ENCODE measurements at regions not wholly inside any gene's neighbourhood (a gene's known extent, or its start where the extent isn't known, plus 50 kb on each side); places are given as distances from the start of the nearest gene placed in this dataset.

DNA sequence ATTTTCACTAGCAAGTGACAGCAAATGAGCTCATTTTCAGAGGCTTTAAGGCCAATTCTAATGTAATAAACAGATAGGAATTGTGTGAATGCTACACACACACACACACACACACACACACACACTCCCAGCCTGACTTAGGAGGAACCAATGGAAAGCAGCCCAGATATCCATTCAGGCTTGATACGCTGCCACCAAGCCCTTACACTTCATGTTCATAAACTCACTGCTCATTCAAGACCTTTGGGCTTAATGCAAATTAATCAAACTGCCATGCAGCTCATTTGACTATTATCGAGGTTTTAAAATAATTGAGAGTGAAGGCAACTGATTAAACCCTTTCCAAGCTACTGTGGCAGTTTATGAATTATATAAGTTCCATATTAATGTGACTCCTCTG, 298.9 kb upstream of the NCKAP5 start:
- no peak for TF ChIP-seq RARB (CRISPR knock-in tag; IDR thresholded peaks at IDR 0.05)
- TF ChIP-seq ZFP30 (CRISPR knock-in tag; IDR thresholded peaks at IDR 0.05) = no peak
- no peak for TF ChIP-seq GLIS3 (CRISPR knock-in tag; IDR thresholded peaks at IDR 0.05)
- no peak for TF ChIP-seq ZFP3 (CRISPR knock-in tag; IDR thresholded peaks at IDR 0.05)
- TF ChIP-seq ESRRG (CRISPR knock-in tag; IDR thresholded peaks at IDR 0.05) = no peak
- TF ChIP-seq ZNF70 (CRISPR knock-in tag; IDR thresholded peaks at IDR 0.05) = no peak
- no peak for TF ChIP-seq PPARA (CRISPR knock-in tag; IDR thresholded peaks at IDR 0.05; ENCODE audit: borderline replicate concordance)
- no peak for TF ChIP-seq ZNF8 (CRISPR knock-in tag; IDR thresholded peaks at IDR 0.05)
- ATAC-seq = no peak

DNA sequence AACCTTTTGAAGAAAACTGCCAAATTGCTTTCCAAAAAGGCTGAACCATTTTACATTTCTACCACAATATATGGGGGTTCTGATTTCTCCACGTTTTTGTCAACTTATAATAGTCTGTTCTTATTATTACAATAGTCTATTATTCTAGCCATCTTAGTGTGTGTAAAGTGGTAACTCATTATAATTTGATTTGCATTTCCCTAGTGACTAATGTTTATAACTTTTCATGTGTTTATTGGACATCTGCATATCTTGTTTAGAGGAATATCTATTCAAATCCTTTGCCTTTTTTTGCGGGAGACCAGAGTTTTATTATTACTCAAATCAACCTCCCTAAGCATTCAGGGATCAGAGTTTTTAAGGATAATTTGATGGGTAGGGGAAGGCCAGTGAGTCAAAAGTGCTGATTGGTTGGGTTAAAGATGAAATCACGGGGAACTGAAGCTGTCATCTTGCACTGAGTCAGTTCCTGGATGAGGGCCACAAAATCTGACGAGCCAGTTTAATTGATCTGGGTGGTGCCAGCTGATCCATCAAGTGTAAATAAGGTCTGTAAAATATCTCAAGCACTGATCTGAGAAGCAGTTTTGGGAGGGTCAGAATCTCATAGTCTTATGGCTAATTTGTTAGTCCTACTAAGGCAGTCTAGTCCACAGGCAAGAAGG, 303.4 kb upstream of the NCKAP5 start:
- ATAC-seq = no peak
- no peak for TF ChIP-seq ZNF70 (CRISPR knock-in tag; IDR thresholded peaks at IDR 0.05)
- no peak for TF ChIP-seq ZNF8 (CRISPR knock-in tag; IDR thresholded peaks at IDR 0.05)
- no peak for TF ChIP-seq OSR1 (CRISPR knock-in tag; IDR thresholded peaks at IDR 0.05)
- TF ChIP-seq ESRRG (CRISPR knock-in tag; IDR thresholded peaks at IDR 0.05) = no peak
- no peak for TF ChIP-seq TOX (CRISPR knock-in tag; IDR thresholded peaks at IDR 0.05; ENCODE audit: borderline replicate concordance)
- TF ChIP-seq ZC3H10 (CRISPR knock-in tag; IDR thresholded peaks at IDR 0.05) = no peak
- TF ChIP-seq ZNF565 (CRISPR knock-in tag; conservative IDR thresholded peaks at IDR 0.05; ENCODE audit: low read depth) = no peak
- TF ChIP-seq, protein P1, sequence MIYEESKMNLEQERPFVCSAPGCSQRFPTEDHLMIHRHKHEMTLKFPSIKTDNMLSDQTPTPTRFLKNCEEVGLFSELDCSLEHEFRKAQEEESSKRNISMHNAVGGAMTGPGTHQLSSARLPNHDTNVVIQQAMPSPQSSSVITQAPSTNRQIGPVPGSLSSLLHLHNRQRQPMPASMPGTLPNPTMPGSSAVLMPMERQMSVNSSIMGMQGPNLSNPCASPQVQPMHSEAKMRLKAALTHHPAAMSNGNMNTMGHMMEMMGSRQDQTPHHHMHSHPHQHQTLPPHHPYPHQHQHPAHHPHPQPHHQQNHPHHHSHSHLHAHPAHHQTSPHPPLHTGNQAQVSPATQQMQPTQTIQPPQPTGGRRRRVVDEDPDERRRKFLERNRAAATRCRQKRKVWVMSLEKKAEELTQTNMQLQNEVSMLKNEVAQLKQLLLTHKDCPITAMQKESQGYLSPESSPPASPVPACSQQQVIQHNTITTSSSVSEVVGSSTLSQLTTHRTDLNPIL (CRISPR knock-in tag; IDR thresholded peaks at IDR 0.05; ENCODE audit: low read depth) = no peak
- TF ChIP-seq, protein P2, sequence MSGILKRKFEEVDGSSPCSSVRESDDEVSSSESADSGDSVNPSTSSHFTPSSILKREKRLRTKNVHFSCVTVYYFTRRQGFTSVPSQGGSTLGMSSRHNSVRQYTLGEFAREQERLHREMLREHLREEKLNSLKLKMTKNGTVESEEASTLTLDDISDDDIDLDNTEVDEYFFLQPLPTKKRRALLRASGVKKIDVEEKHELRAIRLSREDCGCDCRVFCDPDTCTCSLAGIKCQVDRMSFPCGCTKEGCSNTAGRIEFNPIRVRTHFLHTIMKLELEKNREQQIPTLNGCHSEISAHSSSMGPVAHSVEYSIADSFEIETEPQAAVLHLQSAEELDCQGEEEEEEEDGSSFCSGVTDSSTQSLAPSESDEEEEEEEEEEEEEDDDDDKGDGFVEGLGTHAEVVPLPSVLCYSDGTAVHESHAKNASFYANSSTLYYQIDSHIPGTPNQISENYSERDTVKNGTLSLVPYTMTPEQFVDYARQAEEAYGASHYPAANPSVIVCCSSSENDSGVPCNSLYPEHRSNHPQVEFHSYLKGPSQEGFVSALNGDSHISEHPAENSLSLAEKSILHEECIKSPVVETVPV (CRISPR knock-in tag; IDR thresholded peaks at IDR 0.05) = no peak
- TF ChIP-seq, protein P3, sequence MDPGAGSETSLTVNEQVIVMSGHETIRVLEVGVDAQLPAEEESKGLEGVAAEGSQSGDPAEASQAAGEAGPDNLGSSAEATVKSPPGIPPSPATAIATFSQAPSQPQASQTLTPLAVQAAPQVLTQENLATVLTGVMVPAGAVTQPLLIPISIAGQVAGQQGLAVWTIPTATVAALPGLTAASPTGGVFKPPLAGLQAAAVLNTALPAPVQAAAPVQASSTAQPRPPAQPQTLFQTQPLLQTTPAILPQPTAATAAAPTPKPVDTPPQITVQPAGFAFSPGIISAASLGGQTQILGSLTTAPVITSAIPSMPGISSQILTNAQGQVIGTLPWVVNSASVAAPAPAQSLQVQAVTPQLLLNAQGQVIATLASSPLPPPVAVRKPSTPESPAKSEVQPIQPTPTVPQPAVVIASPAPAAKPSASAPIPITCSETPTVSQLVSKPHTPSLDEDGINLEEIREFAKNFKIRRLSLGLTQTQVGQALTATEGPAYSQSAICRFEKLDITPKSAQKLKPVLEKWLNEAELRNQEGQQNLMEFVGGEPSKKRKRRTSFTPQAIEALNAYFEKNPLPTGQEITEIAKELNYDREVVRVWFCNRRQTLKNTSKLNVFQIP (CRISPR knock-in tag; IDR thresholded peaks at IDR 0.05; ENCODE audit: borderline replicate concordance, low read depth) = no peak
- no peak for TF ChIP-seq PPARA (CRISPR knock-in tag; IDR thresholded peaks at IDR 0.05; ENCODE audit: borderline replicate concordance)
- TF ChIP-seq GLIS3 (CRISPR knock-in tag; IDR thresholded peaks at IDR 0.05) = no peak
- no peak for TF ChIP-seq TCF4 (CRISPR knock-in tag; IDR thresholded peaks at IDR 0.05; ENCODE audit: borderline replicate concordance)

DNA sequence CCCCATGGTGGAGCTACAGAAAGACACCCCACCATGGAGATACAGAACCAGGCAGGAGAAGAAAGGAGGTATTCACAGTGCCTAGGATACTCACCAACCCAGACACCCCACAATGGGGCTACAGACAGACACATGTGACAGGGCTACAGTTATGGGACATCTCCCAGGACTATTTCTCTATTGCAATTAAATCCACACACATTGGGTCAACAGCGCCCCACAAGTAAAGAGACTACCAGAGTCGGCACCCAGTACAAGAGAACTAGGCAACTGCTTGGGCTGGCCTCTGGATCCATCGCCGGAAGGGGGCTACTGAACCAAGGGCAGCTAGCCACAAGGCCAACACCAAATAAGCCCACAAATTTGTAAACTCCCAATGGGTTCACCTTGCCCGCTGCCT, 310.1 kb upstream of the NCKAP5 start:
- no peak for ATAC-seq
- no peak for TF ChIP-seq TCF4 (CRISPR knock-in tag; IDR thresholded peaks at IDR 0.05; ENCODE audit: borderline replicate concordance)
- TF ChIP-seq, protein P4, sequence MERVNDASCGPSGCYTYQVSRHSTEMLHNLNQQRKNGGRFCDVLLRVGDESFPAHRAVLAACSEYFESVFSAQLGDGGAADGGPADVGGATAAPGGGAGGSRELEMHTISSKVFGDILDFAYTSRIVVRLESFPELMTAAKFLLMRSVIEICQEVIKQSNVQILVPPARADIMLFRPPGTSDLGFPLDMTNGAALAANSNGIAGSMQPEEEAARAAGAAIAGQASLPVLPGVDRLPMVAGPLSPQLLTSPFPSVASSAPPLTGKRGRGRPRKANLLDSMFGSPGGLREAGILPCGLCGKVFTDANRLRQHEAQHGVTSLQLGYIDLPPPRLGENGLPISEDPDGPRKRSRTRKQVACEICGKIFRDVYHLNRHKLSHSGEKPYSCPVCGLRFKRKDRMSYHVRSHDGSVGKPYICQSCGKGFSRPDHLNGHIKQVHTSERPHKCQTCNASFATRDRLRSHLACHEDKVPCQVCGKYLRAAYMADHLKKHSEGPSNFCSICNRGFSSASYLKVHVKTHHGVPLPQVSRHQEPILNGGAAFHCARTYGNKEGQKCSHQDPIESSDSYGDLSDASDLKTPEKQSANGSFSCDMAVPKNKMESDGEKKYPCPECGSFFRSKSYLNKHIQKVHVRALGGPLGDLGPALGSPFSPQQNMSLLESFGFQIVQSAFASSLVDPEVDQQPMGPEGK (CRISPR knock-in tag; IDR thresholded peaks at IDR 0.05; ENCODE audit: borderline replicate concordance) = no peak
- TF ChIP-seq RARB (CRISPR knock-in tag; IDR thresholded peaks at IDR 0.05) = no peak
- TF ChIP-seq GLIS3 (CRISPR knock-in tag; IDR thresholded peaks at IDR 0.05) = no peak
- no peak for TF ChIP-seq ISL1 (CRISPR knock-in tag; IDR thresholded peaks at IDR 0.05)
- TF ChIP-seq ARNTL (CRISPR knock-in tag; IDR thresholded peaks at IDR 0.05; ENCODE audit: borderline replicate concordance, low read depth) = no peak
- no peak for TF ChIP-seq ZNF70 (CRISPR knock-in tag; IDR thresholded peaks at IDR 0.05)
- no peak for TF ChIP-seq TOX (CRISPR knock-in tag; IDR thresholded peaks at IDR 0.05; ENCODE audit: borderline replicate concordance)
- TF ChIP-seq ESRRG (CRISPR knock-in tag; IDR thresholded peaks at IDR 0.05) = no peak
- TF ChIP-seq ZFP3 (CRISPR knock-in tag; IDR thresholded peaks at IDR 0.05) = no peak
- TF ChIP-seq, protein P1 (CRISPR knock-in tag; IDR thresholded peaks at IDR 0.05; ENCODE audit: low read depth) = no peak
- no peak for TF ChIP-seq CSDC2 (CRISPR knock-in tag; IDR thresholded peaks at IDR 0.05)
- TF ChIP-seq PPARA (CRISPR knock-in tag; IDR thresholded peaks at IDR 0.05; ENCODE audit: borderline replicate concordance) = no peak
- no peak for TF ChIP-seq ZNF565 (CRISPR knock-in tag; conservative IDR thresholded peaks at IDR 0.05; ENCODE audit: low read depth)
- no peak for TF ChIP-seq ZFP30 (CRISPR knock-in tag; IDR thresholded peaks at IDR 0.05)
- TF ChIP-seq OSR1 (CRISPR knock-in tag; IDR thresholded peaks at IDR 0.05) = no peak
- TF ChIP-seq ZNF8 (CRISPR knock-in tag; IDR thresholded peaks at IDR 0.05) = no peak

Data from SK-N-SH treated with all-trans-retinoic acid at 6 μM for 48 hours (cell line).